Thyroid gland (tissue), 4 donors: ENCODE measurements at regions not wholly inside any gene's neighbourhood (a gene's known extent, or its start where the extent isn't known, plus 50 kb on each side); places are given as distances from the start of the nearest gene placed in this dataset.
"Not testable (repeated sequence)": the region's sequence is repeated elsewhere in the genome, so short reads cannot be mapped to it uniquely, and the experiment has no call there.

Experiments
- DNase-seq, 2 donors: peaks; one replicate each; pipeline ENCODE4 v3.0.0-alpha.2; 2019
- H3K27ac ChIP-seq, 3 donors: fragments of 200-600 bp; sonication (generic); 1 replicate in 2 of 3; 2 replicates in 1 of 3; pipeline ENCODE4 v1.5.1; 2016 to 2019; ENCODE audit warnings: mild to moderate bottlenecking in 1 of 3, moderate library complexity in 1 of 3
- H3K27me3 ChIP-seq: fragments of 200-600 bp; sonication (generic); one replicate; pipeline ENCODE4 v1.5.1; 2019
- H3K36me3 ChIP-seq, 2 donors: fragments of 200-600 bp; sonication (generic); one replicate each; pipeline ENCODE4 v1.5.1; 2016 to 2019
- H3K4me1 ChIP-seq, 2 donors: fragments of 200-600 bp; sonication (generic); one replicate each; pipeline ENCODE4 v1.5.1; 2017 to 2019
- H3K4me3 ChIP-seq, 3 donors: fragments of 200-600 bp; sonication (generic); replicated peaks in 1 of 3; 1 replicate in 2 of 3; 2 replicates in 1 of 3; pipeline ENCODE4 v1.5.1; 2016; ENCODE audit warnings: mild to moderate bottlenecking in 1 of 3
- H3K9me3 ChIP-seq: fragments of 200-600 bp; sonication (generic); one replicate; pipeline ENCODE4 v1.5.1; 2017
- POLR2A ChIP-seq, 2 donors: fragments of 450-650 bp; IDR thresholded peaks; one replicate each; pipeline ENCODE4 v1.6.1; 2017; ENCODE audit warnings: antibody characterized with exemption in 2 of 2, mild to moderate bottlenecking in 2 of 2, moderate library complexity in 1 of 2
- WGBS, 2 donors: methylation state at CpG; one replicate each; pipeline ENCODE4 v1.1.5; 2017; 5-methylcytosine and 5-hydroxymethylcytosine counted together
- intact Hi-C: fragments of 100-400 bp; cut with DNase I; formaldehyde crosslinking; loops from one replicate; pipeline ENCODE4 v1.15.1; 2023
- TF ChIP-seq, protein P1 (sequence below), 6 experiments: fragments of 200-600 bp in 3 of 6; fragments of 450-650 bp in 3 of 6; sonication (generic) in 3 of 6; IDR thresholded peaks; one replicate each; pipeline ENCODE4 v1.5.1; 2016 to 2019; ENCODE audit warnings: antibody characterized with exemption in 6 of 6, mild to moderate bottlenecking in 2 of 6, inconsistent platforms in 1 of 6, moderate library complexity in 1 of 6

DNA sequence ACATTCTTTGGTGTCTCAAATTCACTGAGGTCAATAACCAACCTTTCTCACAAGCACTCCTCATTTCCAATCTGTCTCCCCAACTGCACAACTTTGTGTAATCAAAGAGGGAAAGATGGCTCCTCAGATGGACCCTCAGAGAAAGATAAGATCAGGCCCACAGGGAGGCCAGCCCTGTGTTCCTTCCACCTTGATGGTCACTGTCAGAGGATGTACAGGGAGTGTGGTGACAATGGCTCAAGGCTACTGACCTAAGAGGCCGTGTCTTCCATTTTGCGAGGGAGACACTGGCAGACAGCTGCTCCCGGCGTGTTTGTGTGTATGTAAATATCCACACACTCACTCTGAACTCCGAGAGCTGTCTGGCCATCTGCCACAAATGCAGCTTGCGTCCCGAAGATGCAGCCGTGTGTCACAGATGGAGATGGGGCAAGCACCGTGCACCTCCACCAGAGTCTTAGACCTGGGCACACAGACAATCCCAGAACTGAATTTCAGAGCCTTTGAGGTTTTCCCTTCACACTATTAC, 712.1 kb upstream of the NRP1 start:
- Histone ChIP-seq H3K27ac (no peak overlapping the region), H3K9me3 (no peaks in the 10 kb centered on the region), H3K36me3 (no peaks in the 10 kb centered on the region), H3K27me3 (no peaks in the 10 kb centered on the region), H3K4me1 (no peaks in the 10 kb centered on the region), H3K4me3 (no peak overlapping the region)
- WGBS, 2 donors: 76 to 93% methylated on average over 9 of the region's 9 CpGs
- intact Hi-C loops: no loop called here
- DNase-seq: no peak
- TF ChIP-seq, protein P1, sequence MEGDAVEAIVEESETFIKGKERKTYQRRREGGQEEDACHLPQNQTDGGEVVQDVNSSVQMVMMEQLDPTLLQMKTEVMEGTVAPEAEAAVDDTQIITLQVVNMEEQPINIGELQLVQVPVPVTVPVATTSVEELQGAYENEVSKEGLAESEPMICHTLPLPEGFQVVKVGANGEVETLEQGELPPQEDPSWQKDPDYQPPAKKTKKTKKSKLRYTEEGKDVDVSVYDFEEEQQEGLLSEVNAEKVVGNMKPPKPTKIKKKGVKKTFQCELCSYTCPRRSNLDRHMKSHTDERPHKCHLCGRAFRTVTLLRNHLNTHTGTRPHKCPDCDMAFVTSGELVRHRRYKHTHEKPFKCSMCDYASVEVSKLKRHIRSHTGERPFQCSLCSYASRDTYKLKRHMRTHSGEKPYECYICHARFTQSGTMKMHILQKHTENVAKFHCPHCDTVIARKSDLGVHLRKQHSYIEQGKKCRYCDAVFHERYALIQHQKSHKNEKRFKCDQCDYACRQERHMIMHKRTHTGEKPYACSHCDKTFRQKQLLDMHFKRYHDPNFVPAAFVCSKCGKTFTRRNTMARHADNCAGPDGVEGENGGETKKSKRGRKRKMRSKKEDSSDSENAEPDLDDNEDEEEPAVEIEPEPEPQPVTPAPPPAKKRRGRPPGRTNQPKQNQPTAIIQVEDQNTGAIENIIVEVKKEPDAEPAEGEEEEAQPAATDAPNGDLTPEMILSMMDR (IDR thresholded peaks at IDR 0.05): no peak
- TF ChIP-seq POLR2A (IDR thresholded peaks at IDR 0.05): no peak

DNA sequence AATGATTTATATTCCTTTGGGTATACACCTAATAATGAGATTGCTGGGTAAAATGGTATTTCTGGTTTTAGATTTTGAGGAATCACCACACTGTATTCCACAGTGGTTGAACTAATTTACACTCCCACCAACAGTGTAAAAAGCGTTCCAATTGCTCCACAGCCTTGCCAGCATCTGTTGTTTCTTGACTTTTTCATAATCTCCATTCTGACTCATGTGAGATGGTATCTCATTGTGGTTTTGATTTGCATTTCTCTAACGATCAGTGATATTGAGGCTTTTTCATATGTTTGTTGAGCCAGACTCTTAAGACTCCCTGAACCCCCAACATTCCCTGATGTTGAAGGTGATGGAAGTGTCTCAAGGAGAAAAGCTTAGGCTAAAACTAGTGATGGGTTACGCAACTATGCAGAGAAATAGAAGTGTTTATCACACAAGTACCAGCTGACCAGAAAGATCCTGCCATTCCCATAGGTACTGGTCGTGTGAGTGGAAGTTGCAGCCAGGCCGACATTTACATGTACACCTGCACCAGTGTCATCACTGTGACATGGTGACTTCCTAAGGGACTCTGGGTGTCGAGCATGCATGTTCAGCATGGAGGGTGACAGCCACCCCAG, 711.2 kb upstream of the NRP1 start:
- no peak for DNase-seq
- H3K27me3 ChIP-seq: no peaks in the 10 kb centered on the region
- no peak overlapping the region for H3K4me3 ChIP-seq
- no peaks in the 10 kb centered on the region for H3K4me1 ChIP-seq
- H3K36me3 ChIP-seq: no peaks in the 10 kb centered on the region
- intact Hi-C loops: no loop called here
- TF ChIP-seq, protein P1 (IDR thresholded peaks at IDR 0.05): no peak
- H3K9me3 ChIP-seq: no peaks in the 10 kb centered on the region
- 84 to 94% methylated on average over 6 of the region's 6 CpGs for WGBS, 2 donors
- H3K27ac ChIP-seq: no peak overlapping the region

DNA sequence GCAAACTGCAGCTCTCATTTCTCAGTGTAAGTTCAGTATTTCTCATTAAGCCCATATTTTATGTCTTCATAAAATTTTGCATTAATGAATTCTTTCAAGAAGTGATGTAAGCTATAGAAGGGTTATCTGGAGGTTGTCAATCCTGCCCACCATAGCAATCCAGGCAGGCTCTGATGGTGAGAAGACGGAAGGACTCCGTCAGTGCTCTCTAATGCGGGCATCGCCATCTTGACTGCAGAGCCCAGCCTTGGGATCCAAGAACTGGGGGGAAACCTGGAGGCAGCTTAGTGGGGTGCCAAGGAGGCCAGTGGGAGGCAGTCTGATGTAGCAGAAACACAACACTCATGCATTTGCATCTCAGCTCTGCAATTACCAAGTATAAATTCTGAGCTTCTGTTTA, 707.4 kb upstream of the NRP1 start:
- H3K4me1 ChIP-seq: no peaks in the 10 kb centered on the region
- H3K27ac ChIP-seq: no peak overlapping the region
- WGBS, 2 donors: 93 to 100% methylated on average over 4 of the region's 4 CpGs

DNA sequence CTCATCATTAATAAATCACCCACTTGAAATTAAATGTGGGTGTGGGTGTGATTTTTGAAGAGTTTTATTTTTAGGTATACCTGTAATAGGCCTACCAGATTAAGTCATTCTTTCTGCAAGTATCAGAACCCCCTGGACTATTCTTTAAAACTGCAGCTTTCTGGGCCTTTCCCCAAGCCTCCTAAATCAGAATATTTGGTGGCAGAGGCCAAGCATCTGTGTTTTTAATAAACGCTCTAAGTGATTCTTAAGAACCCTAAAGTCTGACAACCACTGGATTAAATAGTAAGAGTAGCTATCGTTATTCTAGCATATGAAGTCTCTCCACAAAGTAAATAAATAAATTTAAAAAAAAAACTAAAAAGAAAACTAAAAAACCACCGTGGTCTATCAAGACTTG, 703.0 kb upstream of the NRP1 start:
- Histone ChIP-seq H3K9me3 (no peaks in the 10 kb centered on the region), H3K27me3 (no peaks in the 10 kb centered on the region), H3K36me3 (no peaks in the 10 kb centered on the region), H3K27ac (no peak overlapping the region), H3K4me1 (no peaks in the 10 kb centered on the region), H3K4me3 (no peak overlapping the region)
- no peak for TF ChIP-seq POLR2A (IDR thresholded peaks at IDR 0.05)
- TF ChIP-seq, protein P1 (IDR thresholded peaks at IDR 0.05): no peak
- DNase-seq: no peak
- 30 to 35% methylated on average over 3 of the region's 3 CpGs for WGBS, 2 donors
- intact Hi-C loops: no loop called here

More for the DNA sequence above, 707.4 kb upstream of the NRP1 start:
- TF ChIP-seq, protein P1 (IDR thresholded peaks at IDR 0.05): no peak
- Histone ChIP-seq H3K4me3 (no peak overlapping the region), H3K36me3 (no peaks in the 10 kb centered on the region), H3K27me3 (no peaks in the 10 kb centered on the region), H3K9me3 (no peaks in the 10 kb centered on the region)
- intact Hi-C loops: no loop called here
- DNase-seq: no peak

DNA sequence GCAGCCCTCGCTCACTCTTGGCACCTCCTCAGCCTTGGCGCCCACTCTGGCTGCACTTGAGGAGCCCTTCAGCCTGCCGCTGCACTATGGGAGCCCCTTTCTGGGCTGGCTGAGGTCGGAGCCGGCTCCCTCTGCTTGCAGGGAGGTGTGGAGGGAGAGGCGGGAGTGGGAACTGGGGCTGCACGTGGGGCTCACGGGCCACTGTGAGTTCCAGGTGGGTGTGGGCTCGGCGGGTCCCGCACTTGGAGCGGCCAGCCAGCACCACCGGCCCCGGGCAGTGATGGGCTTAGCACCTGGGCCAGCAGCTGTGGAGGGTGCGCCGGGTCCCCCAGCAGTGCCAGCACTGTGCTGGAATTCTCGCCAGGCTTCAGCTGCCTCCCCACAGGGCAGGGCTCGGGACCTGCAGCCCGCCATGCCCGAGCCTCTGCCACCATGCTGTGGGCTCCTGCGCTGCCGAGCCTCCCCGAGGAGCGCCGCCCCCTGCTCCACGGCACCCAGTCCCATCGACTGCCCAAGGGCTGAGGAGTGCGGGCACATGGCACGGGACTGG, 700.8 kb upstream of the NRP1 start:
- DNase-seq, intact Hi-C loops, H3K36me3 ChIP-seq, H3K9me3 ChIP-seq, H3K4me3 ChIP-seq, H3K4me1 ChIP-seq, H3K27me3 ChIP-seq, H3K27ac ChIP-seq: not testable (repeated sequence)
- WGBS, 2 donors: 89 to 100% methylated on average over 3 to 15 of the region's 29 CpGs
